ENCODE measurements at regions not wholly inside any gene's neighbourhood (a gene's known extent, or its start where the extent isn't known, plus 50 kb on each side); places are given as distances from the start of the nearest gene placed in this dataset.
"Not testable (repeated sequence)": the region's sequence is repeated elsewhere in the genome, so short reads cannot be mapped to it uniquely, and the experiment has no call there.

DNA sequence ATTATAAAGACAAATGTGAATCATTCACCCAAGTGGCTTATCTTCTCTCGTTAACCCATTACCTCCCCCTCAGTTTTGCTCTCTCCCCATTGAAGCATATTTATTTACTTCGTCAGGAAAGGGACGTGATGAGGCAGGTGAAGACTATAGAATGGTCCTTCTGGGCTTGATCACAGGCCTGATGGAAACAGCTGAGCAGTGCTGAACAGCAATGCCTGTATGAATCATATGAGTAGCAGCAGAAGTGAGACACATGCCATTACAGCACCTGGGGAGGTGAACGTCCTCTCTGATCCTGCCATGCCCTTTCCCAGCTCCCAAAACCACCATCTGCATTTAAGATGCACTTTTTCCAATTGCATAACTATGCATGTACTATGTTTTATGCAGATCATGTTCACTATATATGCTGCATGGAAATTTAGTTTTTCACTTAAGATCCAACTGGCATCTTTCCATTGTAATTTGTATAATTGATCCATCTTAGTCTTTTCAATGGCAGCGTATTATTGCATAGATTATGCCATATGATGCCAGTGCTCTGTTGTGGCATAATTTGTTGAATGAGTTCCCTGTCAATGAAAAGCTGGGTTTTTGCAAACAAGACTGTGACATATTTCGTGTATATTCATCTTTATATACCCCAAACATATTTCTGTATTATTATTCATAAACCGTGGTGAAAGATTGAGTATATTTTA is 105.3 kb downstream of the CXCL12 start:
- TF ChIP-seq EZH2 (optimal IDR thresholded peaks at IDR 0.05; ENCODE audit: low read depth, low read length) (no peak), EZH2phosphoT487 (IDR thresholded peaks at IDR 0.05; ENCODE audit: low read length) (no peak)
- Histone ChIP-seq H3K79me2 (ENCODE audit: low read length) (no peaks in the 10 kb centered on the region), H3K9me3 (replicated peaks; ENCODE audit: insufficient read depth, low read length) (no peaks in the 10 kb centered on the region), H3F3A (ENCODE audit: insufficient read depth, low read length) (no peaks in the 10 kb centered on the region), H3K4me1 (ENCODE audit: low read length) (no peaks in the 10 kb centered on the region), H3K9me2 (replicated peaks; ENCODE audit: insufficient read depth, low read length) (no peaks in the 10 kb centered on the region), H3K27me3 (replicated peaks; ENCODE audit: insufficient read depth, low read length) (no peaks in the 10 kb centered on the region), H3K36me3 (replicated peaks; ENCODE audit: insufficient read depth, low read length) (no peaks in the 10 kb centered on the region), H4K20me1 (ENCODE audit: insufficient read depth, low read length) (no peaks in the 10 kb centered on the region), H2AFZ (ENCODE audit: low read length) (no peak overlapping the region), H3K27ac (ENCODE audit: low read length) (no peak overlapping the region), H3K4me3 (ENCODE audit: low read length) (no peak overlapping the region), H3K9ac (ENCODE audit: low read length) (no peak overlapping the region), H3K4me2 (ENCODE audit: low read depth, low read length) (no peak overlapping the region)
- no peak for DNase-seq

DNA sequence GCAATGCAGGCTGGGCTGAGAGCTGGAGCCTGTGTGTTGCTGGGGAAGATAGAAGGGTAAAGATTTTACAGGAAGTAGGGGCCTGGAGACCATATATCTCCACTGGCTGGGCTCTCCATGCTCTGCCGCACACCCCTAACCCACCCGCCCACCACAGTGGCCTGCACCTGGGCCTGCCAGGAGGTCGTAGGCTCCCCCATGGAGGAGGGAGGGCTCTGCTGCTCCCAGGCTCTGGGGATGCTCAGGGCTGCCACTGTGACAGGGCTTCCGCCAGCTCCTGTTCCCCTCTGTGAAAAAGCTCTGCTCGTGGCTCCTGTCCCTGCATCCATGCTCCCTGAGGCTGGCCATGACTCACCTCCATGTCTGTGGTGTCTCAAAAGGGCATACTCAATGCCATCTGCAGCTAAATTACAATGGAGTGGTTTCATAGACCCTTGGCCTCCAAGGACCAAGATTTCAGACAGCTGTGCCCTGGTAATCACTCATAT is 106.0 kb downstream of the CXCL12 start:
- TF ChIP-seq EZH2 (optimal IDR thresholded peaks at IDR 0.05; ENCODE audit: low read depth, low read length) (no peak), EZH2phosphoT487 (IDR thresholded peaks at IDR 0.05; ENCODE audit: low read length) (no peak)
- TF ChIP-seq, protein P1, sequence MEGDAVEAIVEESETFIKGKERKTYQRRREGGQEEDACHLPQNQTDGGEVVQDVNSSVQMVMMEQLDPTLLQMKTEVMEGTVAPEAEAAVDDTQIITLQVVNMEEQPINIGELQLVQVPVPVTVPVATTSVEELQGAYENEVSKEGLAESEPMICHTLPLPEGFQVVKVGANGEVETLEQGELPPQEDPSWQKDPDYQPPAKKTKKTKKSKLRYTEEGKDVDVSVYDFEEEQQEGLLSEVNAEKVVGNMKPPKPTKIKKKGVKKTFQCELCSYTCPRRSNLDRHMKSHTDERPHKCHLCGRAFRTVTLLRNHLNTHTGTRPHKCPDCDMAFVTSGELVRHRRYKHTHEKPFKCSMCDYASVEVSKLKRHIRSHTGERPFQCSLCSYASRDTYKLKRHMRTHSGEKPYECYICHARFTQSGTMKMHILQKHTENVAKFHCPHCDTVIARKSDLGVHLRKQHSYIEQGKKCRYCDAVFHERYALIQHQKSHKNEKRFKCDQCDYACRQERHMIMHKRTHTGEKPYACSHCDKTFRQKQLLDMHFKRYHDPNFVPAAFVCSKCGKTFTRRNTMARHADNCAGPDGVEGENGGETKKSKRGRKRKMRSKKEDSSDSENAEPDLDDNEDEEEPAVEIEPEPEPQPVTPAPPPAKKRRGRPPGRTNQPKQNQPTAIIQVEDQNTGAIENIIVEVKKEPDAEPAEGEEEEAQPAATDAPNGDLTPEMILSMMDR (IDR thresholded peaks at IDR 0.05; ENCODE audit: low read length), result no peak
- H3K27me3 ChIP-seq (replicated peaks; ENCODE audit: insufficient read depth, low read length), result no peaks in the 10 kb centered on the region
- no peak overlapping the region for H3K9ac ChIP-seq (ENCODE audit: low read length)
- no peaks in the 10 kb centered on the region for H3K79me2 ChIP-seq (ENCODE audit: low read length)
- no peaks in the 10 kb centered on the region for H3K4me1 ChIP-seq (ENCODE audit: low read length)
- H3K36me3 ChIP-seq (replicated peaks; ENCODE audit: insufficient read depth, low read length), result no peaks in the 10 kb centered on the region
- no peak overlapping the region for H3K4me2 ChIP-seq (ENCODE audit: low read depth, low read length)
- H4K20me1 ChIP-seq (ENCODE audit: insufficient read depth, low read length), result no peaks in the 10 kb centered on the region
- no peak overlapping the region for H2AFZ ChIP-seq (ENCODE audit: low read length)
- no peaks in the 10 kb centered on the region for H3K9me3 ChIP-seq (replicated peaks; ENCODE audit: insufficient read depth, low read length)
- DNase-seq, result no peak
- H3K9me2 ChIP-seq (replicated peaks; ENCODE audit: insufficient read depth, low read length), result no peaks in the 10 kb centered on the region
- no peaks in the 10 kb centered on the region for H3F3A ChIP-seq (ENCODE audit: insufficient read depth, low read length)
- H3K4me3 ChIP-seq (ENCODE audit: low read length), result no peak overlapping the region
- no peak overlapping the region for H3K27ac ChIP-seq (ENCODE audit: low read length)

DNA sequence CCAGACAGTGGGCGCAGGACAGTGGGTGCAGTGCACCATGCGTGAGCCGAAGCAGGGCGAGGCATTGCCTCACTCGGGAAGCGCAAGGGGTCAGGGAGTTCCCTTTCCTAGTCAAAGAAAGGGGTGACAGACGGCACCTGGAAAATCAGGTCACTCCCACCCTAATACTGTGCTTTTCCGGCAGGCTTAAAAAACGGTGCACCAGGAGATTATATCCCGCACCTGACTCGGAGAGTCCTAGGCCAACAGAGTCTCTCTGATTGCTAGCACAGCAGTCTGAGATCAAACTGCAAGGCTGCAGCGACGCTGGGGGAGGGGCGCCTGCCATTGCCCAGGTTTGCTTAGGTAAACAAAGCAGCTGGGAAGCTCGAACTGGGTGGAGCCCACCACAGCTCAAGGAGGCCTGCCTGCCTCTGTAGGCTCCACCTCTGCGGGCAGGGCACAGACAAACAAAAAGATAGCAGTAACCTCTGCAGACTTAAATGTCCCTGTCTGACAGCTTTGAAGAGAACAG is 116.4 kb downstream of the CXCL12 start:
- not testable (repeated sequence) for H3K4me2 ChIP-seq (ENCODE audit: low read depth, low read length); H2AFZ ChIP-seq (ENCODE audit: low read length); H4K20me1 ChIP-seq (ENCODE audit: insufficient read depth, low read length); H3K27me3 ChIP-seq (replicated peaks; ENCODE audit: insufficient read depth, low read length); H3F3A ChIP-seq (ENCODE audit: insufficient read depth, low read length); H3K4me1 ChIP-seq (ENCODE audit: low read length); H3K79me2 ChIP-seq (ENCODE audit: low read length); H3K9me2 ChIP-seq (replicated peaks; ENCODE audit: insufficient read depth, low read length); H3K4me3 ChIP-seq (ENCODE audit: low read length); H3K27ac ChIP-seq (ENCODE audit: low read length); H3K36me3 ChIP-seq (replicated peaks; ENCODE audit: insufficient read depth, low read length); DNase-seq; H3K9ac ChIP-seq (ENCODE audit: low read length); H3K9me3 ChIP-seq (replicated peaks; ENCODE audit: insufficient read depth, low read length)

DNA sequence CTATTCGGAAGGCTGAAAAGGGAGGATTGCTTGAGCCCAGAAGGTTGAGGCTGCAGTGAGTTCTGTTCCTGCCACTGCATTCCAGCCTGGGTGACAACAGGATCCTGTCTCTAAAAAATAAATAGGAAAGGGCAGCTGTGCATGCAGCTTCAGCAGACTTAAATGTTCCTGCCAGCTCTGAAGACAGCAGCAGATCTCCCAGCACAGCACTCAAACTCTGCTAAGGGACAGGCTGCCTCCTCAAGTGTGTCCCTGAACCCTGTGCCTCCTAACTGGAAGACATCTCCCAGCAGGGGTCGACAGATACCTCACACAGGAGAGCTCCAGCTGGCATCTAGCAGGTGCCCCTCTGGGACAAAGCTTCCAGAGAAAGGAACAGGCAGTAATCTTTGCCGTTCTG is 117.9 kb downstream of the CXCL12 start:
- H4K20me1 ChIP-seq (ENCODE audit: insufficient read depth, low read length), result no peaks in the 10 kb centered on the region
- H3K9me3 ChIP-seq (replicated peaks; ENCODE audit: insufficient read depth, low read length), result no peaks in the 10 kb centered on the region

More for the DNA sequence above, 117.9 kb downstream of the CXCL12 start:
- Histone ChIP-seq H3K79me2 (ENCODE audit: low read length) (no peaks in the 10 kb centered on the region), H3K9ac (ENCODE audit: low read length) (no peak overlapping the region), H3K27ac (ENCODE audit: low read length) (no peak overlapping the region), H3K9me2 (replicated peaks; ENCODE audit: insufficient read depth, low read length) (no peaks in the 10 kb centered on the region), H2AFZ (ENCODE audit: low read length) (no peak overlapping the region), H3K4me3 (ENCODE audit: low read length) (no peak overlapping the region), H3K36me3 (replicated peaks; ENCODE audit: insufficient read depth, low read length) (no peaks in the 10 kb centered on the region), H3K4me2 (ENCODE audit: low read depth, low read length) (no peak overlapping the region), H3F3A (ENCODE audit: insufficient read depth, low read length) (no peaks in the 10 kb centered on the region), H3K27me3 (replicated peaks; ENCODE audit: insufficient read depth, low read length) (no peaks in the 10 kb centered on the region), H3K4me1 (ENCODE audit: low read length) (no peaks in the 10 kb centered on the region)
- no peak for TF ChIP-seq EZH2phosphoT487 (IDR thresholded peaks at IDR 0.05; ENCODE audit: low read length)
- TF ChIP-seq EZH2 (optimal IDR thresholded peaks at IDR 0.05; ENCODE audit: low read depth, low read length), result no peak
- TF ChIP-seq, protein P1 (IDR thresholded peaks at IDR 0.05; ENCODE audit: low read length), result no peak
- no peak for DNase-seq
